Fibroblast of skin of right quadriceps (primary cell): ENCODE measurements at regions not wholly inside any gene's neighbourhood (a gene's known extent, or its start where the extent isn't known, plus 50 kb on each side); places are given as distances from the start of the nearest gene placed in this dataset.

ENCODE experiments used
- DNase-seq: peaks from one replicate; pipeline ENCODE4 v3.0.0-alpha.2; 2013

DNA sequence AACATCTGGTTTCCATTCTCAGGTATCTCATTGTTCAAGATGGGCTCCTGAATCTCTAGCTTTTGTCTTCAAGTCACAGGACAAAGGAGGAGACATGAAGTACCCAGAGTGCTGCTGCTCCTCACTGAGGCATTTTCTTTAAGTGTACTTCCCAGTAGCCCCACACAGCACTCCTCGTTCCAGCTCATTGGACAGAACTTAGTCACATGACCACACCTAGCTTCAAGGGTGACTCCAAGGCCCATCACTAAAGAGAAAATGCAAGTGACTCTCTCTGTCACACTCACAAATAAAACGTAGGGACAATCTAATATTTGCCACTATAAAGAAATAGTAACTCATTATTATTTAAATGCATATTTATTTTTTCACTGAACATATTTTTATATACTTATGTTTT, 58.3 kb upstream of the NEUROD6 start:
- DNase-seq: no peak

DNA sequence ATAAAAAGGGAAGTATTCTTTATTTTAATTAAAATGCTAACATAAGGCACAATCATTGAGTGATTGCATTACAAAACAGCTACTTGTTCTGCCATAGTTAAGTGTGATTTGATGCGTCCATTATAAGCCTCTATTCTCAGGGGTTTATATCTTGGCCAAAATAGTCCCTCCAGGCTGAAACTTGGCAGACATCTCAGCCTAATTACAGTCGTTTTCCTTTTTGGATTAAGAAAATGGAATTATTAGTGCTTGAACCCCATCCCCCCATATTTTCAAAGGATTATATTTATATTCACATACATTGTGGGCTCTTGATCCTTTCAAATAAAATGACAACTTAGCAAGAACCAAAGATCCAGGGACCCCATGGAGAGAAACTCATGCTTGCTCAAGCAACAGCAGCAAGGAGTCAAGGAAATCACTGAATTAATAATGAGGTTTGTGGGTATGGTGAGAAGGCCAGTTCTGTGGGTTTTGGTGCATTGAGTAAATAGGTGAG, 66.7 kb upstream of the NEUROD6 start:
- DNase-seq: no peak

DNA sequence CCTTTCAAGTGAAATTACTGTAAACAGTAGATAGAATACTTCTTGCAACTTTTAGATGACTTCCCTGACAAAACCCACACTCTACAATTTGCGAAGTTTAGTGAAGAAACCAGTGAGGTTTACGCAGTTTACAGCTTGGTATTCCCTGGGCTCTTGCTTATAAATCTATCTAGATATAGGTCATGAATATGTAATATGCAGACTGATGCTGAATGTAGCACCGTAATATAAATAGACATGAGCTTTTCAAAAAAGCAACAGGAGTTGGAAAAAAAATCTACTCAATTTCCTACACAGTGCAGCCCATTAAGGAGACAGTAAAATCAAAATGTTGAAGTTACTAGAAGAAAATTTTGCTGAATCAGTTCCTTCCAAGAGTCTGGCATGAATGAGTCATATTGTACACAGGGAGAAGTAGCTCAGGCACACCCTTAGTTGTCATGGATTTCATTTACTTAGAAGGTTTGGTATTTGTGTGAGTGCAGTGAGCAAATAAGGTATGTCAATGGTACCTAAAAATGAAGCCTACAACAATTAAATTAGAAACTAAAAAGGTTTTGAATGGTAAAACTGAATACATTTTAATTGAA, 67.7 kb upstream of the NEUROD6 start:
- DNase-seq: peak; percentile 66

DNA sequence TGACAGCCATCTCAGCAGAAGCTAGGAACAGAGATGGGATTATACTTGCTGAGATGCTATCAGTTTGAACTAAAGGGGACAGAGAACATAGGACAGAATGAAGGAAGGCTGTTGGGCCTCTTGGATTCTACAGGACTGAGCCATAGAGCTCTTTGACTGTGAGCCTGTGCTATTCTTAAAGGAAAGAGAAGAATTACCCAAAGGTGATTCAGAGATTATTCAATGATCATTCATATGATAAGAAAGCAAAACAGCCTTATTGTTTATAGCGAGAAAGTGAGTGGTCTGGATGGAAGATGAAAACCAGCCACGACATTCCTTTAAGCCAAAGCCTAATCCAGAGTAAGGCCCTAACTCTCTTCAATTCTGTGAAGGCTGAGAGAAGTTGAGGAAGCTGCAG, 69.7 kb upstream of the NEUROD6 start:
- peak; percentile 15 for DNase-seq

DNA sequence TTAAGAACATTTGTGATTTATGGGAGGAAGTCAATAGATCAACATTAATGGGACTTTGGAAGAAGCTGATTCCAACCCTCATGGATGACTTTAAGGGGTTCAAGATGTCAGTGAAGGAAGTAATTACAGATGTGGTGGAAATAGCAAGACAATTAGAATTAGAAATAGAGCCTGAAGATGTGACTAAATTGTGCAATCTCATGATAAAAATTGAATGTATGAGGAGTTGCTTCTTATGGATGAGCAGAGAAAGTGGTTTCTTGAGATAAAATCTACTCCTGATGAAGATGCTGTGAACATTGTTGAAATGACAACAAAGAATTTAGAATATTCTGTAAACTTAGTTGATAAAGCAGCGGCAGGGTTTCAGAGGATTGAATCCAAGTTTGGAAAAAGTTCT, 70.9 kb upstream of the NEUROD6 start:
- no peak for DNase-seq

DNA sequence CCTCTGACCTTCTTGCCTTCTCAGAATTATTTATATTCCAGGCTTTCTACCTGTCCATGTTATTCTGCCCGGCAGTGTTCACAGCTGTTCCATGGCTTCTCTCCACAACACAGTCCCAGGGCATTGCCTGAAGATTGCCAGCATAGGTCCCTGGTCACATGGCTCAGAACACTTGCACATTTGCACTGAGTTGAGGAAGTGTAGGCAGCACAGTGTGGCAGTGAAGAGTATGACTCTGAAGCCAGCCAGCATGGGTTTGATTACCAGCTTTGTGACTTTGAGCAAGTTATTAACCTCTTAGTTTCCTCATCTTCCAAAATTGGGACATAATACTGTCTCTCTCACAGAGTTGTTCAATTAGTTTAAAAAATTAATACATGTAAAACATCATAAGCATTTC, 73.2 kb upstream of the NEUROD6 start:
- no peak for DNase-seq

DNA sequence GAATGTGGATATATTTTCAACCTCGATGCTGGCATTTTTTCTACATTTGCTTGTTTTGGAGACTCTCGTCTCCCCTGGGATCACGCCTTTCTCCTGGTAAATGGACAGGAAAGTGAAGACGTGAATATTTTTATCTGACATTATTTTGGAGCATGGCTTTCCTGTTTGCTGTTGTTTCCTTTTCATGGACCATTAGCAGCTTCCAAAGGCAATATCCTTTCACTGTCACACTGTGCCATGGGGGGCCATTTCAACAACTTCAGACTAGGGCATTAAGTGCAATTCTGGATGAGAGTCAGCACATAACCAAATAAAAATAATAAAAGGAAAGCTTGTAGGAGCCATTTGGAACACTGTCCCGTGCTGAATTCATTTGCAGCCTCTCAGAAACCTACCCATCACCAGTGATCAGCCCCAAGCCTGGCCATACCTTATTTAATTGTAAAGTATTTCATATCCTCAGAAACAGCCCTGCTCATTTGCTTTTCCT, 75.9 kb upstream of the NEUROD6 start:
- no peak for DNase-seq

DNA sequence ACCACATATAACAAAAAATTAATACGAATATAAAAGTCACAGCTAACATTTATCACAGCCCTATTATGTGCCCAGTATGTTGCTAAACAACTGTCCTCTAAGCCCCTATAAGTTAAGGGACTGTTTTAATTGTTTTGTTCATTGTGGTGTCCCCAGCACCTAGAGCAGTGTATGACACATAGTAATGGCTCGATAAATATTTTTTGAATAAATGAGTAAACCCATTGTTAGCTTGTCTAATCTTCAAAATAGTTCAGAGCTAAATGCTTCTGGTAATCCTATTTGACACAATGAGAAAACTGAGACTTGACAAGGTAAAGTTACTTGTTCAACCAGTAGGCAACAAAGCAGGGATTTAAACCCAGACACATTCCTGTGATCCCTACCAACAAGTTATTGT, 78.4 kb upstream of the NEUROD6 start:
- DNase-seq: no peak

DNA sequence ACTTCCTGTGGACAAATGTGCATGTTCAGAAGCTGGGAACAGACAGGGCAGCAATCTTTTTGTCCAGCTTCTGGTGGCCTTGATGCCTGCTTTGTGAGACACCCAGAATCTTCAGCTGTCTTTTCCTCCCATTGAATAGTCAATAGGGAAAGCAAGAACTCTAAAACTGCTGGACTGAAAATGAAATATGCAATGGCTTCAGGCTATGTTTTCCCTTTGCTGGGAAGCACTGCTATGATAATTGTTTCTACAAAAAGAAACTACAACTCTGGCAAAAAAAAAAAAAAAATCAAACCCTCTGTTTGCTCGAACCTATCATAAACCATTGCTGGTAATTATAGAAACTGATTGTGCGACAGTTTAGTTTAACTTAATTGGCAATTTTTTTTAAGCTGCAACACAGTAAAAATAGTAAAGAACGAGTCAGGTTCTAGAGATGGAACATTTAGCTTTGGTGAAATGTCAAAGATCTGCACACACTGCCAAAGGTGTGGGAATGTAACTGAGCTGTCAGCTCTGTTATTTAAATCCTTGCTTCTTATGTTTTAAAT, 79.1 kb upstream of the NEUROD6 start:
- DNase-seq: no peak

DNA sequence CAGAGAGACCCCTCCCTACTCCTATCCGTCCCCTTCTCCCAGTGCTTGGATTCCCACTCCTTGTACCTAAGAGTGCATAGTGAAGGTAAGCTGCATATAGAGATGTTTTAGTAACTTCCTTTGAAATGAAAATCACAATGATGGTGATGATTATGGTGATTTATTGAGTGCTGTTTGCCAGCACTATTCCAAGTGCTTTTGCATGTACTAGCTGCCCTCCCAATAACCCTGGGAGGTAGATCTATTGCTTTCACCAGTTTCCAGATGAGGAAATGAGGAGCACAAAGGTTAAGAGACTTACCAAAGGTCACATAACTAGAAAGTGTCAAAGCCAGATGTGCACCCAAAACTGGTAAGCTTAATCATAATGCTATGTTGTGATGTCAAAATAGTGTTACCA, 80.4 kb upstream of the NEUROD6 start:
- no peak for DNase-seq

DNA sequence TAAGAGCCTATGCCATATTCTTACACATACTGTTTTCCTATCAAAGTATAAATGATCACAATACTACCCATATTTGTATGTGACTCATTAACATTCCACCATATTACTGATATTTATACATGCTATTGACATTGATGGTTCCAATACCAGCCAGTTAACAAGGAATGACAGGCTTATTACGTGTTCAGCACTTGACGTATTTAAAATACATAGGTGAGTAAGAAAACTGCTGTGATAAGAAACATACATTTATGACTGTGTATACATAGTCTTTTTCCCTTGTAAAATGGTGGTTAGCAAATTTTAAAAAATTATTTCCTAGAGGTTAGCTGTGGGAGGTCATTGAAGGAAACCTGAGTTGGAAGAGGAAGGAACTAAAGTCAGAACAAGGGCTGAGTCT, 81.1 kb upstream of the NEUROD6 start:
- DNase-seq: no peak

DNA sequence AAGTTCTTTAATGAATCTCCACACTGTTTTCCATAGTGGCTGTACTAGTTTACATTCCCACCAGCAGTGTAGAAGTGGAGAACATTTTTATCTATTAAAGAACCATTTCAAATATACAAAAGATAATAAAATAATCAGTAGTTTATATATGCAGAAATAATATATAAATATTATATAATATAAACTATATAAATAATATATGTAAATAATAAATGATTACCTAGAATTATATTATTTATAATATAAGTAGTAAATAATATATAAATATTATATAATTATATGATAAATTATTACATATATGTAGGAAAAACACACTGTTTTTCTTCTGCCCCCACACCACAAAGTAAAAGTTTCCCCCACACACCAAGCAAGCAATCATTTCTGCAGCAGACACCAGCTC, 83.5 kb upstream of the NEUROD6 start:
- no peak for DNase-seq

DNA sequence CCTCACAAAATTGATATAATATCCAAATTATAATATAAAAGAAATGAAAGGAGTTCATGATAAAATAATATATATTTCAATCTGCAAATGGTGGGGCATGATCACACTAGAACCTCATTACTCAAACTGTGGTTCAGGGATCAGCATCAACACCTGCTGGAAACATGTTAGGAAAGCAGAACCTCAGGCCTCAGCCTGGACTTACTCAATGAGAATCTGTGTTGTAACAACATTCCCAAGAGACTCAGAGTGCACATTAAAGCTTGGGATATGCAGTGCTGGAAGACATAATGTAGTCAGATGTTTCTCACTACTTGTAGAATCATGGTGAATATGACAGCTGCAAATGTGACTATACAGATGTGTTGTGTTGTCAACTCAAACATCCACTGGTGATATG, 81.7 kb upstream of the ITPRID1 start:
- DNase-seq: peak; percentile 24

DNA sequence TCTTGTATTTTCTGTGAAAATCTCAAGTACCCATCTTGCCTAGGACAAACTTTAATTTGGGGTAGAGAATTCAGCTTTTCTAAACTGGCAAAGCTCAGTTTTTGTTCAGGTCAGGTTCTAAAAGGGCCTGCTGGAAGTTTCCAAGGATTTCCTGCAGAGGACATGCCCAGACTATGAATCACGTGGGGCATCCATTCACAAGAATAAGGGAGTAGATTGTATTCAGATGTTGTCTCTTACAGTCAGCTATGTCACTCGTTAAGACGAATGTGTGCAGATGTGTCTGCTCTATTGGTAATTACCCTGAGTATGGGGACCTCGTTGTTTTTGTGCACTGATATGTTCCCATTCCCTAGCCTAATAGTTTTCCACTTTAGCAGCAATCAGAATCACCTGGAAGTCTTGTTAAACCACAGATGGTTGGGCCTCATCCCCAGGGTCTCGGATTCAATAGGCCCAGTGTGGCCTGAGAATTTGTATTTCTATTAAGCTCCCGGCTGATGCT, 81.0 kb upstream of the ITPRID1 start:
- peak; percentile 26 for DNase-seq

DNA sequence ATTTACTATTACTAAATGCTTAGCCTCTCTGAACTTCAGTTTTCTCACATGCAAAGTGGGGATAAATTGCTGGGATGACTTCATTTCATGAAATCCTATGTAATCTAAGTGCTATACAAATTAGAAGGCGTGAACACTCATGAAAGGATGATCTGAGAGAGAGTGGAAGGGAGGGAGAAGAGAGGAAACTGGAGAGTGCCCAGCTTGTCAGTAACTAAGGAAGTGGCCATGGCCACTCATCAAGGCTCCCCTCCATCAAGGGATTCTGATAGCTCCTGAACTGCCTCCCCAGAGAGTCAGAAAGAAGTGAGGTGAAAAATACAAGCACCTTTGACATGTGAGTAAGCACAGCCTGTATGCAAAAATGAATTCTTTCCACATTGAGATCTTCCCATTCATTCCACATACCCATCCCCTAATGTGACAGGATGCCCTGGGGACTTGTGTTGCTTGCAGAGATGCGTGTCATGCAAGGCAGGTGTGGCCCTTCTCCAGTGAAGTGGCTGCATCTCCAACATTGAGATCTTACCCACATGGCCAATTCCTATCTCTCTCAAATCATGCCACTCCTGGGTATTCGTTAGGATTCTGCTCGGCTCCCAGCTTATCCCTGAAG, 76.5 kb upstream of the ITPRID1 start:
- no peak for DNase-seq

DNA sequence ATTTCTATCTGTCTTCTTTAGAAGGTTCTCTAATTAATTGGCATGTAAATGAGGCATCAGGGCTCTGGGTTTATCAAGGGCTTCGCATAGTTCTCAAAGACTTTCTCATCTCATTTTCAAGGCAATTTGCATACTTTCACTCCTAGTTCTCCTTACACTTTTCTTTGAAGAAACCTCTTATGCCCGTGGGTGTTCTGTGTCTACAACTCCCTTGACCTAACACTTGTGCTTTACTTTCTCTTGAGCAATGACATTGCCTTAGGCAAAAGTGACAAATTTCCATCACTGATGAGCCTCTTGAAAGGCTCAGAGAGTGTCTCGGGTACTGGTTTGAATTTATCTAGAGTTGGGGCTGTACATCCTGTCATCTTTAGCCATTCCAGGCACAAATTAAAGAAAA, 74.7 kb upstream of the ITPRID1 start:
- no peak for DNase-seq

DNA sequence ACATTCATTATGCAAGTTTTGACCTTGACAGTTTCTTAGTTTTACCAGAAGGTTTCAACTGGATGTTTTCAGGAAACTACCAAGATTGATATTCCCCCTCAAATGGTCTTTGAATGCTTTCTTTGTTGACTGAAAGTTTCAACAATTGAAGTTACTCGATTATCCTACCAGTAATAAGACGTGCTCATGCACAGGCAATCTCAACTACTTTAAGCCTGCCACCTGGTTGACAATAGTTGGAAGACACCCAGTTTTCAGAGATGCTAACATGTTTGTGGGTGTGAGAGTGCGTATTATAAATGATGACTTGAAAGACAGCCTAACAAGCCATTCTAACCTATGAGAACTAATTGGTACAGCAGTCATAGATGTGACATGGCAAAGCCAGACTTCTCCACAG, 73.4 kb upstream of the ITPRID1 start:
- no peak for DNase-seq

DNA sequence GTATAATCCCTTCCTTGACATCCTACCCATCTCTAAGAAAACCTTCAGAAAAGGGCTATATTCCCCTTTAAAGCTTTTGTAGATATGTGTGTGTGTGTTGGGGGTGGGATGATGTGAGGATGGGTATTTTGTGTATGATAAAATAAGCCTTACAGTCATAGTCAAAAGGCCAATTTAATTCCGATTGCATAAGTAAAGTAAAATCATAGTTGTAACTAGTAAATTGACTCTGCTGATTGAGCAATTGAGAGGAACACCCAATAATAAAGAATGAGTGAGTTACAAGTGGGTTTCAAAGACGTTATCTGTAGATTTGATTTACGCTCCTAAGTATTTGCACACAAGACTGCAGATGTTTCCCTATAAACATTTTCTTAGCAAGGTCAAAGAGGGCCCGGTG, 71.3 kb upstream of the ITPRID1 start:
- DNase-seq: no peak

DNA sequence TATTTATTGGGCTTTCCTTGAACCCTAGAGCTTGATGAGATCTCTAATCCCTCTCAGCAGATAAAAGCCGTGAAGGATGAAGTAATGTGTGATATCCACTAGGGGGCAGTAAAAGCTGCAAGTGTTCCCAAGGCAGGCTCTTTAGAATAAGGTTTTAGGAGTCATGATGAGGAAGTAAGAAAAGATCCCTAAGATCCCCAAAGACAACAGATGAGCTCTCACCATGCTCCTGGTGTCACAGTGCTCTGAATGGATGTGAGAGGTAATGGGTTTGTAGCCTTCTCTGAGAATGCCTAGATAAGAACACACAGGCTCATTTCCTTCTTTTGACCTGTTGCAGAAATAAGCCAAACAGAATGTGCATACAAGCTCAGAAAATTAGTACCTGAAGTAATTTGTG, 70.4 kb upstream of the ITPRID1 start:
- DNase-seq: peak; percentile 40

DNA sequence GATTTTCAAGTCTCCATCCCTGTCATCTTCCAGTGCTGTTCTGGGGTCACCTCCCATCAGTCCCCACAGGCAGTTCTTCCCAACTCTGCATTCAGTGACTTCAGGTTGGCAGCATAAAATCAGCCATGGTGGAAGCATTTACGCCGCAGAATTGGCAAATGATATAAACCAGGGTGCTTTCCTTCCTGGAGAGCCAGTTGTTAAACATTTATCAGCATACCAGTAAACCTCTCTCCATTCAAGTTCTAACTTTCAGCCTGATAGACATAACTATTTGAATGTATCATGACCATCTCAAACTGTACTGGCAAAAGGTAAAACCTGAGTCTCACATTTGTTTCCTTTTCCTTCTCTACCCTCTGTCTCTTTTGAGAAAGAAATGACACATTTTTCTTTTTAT, 69.7 kb upstream of the ITPRID1 start:
- DNase-seq: no peak

DNA sequence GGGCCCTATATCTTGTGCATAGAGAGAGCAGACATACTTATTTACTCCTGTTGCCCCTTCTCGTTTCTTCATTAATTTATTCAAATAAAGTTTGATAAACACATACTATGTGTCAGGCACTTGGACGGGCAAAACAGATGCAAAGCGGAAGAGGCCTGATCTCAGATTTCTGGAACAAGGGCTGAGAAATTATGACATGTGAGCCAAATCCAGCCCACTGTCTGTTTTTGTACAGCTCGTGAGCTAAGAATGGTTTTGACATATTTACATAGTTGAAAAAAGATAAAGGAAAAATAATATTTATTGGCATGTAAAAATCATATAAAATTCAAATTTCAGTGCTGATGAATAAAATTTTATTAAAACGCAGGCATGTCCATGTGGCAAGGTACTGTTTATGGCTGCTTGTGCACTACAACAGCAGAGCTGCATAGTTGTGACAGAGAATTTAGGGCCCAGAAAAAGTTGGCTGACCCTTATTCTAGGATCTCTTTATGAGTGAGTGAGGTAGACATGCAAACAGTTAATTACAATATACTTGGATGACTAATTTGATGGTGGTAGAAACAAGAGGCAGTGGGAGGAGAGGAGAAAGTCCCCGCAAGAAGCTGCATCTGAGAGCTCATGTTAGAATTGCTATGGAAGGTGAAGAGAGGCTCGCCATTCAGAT, 68.1 kb upstream of the ITPRID1 start:
- DNase-seq: no peak

DNA sequence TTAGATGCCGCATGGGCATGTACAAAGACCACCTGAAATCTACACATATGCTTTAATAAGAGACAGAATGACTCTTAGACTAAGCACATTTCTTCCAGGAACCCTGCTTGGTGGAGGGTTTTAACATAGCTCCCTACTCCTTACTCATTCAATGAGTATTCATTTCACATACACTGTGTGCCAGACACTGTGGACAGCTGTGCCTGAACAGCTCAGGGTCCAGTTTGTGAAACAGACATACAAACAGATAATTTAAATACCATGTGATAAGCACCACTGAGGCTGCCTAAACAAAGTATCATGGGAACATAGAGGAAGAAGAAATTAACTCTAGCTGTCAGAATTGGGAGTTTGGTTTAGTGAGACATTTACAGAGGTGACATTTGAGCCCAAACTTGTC, 65.2 kb upstream of the ITPRID1 start:
- DNase-seq: no peak

DNA sequence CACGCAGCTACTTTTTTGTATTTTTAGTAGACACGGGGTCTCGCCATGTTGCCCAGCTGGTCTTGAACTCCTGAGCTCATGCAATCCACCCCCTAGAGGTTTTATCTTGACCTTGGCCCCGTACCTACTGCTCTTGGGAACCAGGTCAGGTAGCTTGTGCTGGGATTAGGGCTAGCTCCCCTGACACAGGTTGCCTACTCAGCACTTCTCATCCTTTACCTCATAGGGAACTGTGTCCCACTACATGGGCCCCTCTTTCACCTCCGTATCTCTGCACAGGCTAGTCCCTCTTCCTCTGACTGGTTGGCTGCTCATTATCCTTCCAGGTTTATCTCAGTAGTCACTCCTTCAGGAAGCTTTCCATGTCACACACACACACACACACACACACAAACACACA, 58.0 kb upstream of the ITPRID1 start:
- no peak for DNase-seq
